Thyroid gland (tissue), 4 donors: ENCODE measurements at regions not wholly inside any gene's neighbourhood (a gene's known extent, or its start where the extent isn't known, plus 50 kb on each side); places are given as distances from the start of the nearest gene placed in this dataset.

Source experiments
- CTCF ChIP-seq, 6 experiments: fragments of 200-600 bp in 3 of 6; fragments of 450-650 bp in 3 of 6; sonication (generic) in 3 of 6; IDR thresholded peaks; one replicate each; pipeline ENCODE4 v1.5.1; 2016 to 2019; ENCODE audit warnings: antibody characterized with exemption in 6 of 6, mild to moderate bottlenecking in 2 of 6, inconsistent platforms in 1 of 6, moderate library complexity in 1 of 6
- POLR2A ChIP-seq, 2 donors: fragments of 450-650 bp; IDR thresholded peaks; one replicate each; pipeline ENCODE4 v1.6.1; 2017; ENCODE audit warnings: antibody characterized with exemption in 2 of 2, mild to moderate bottlenecking in 2 of 2, moderate library complexity in 1 of 2

- TF ChIP-seq POLR2A (IDR thresholded peaks at IDR 0.05) (no peak), CTCF (IDR thresholded peaks at IDR 0.05) (no peak)
Observed at GRCh38 chr1:105122041-105122440, 1372.3 kb downstream of the AMY1C start.
